Neural cell (in vitro differentiated cells): ENCODE measurements at regions not wholly inside any gene's neighbourhood (a gene's known extent, or its start where the extent isn't known, plus 50 kb on each side); places are given as distances from the start of the nearest gene placed in this dataset.

ENCODE experiments used
- H2AFZ ChIP-seq: fragments of 200-600, 300-800 bp; sonication (generic), shearing (Covaris generic); 2 replicates; pipeline ENCODE4 v1.6.0; 2014; ENCODE audit warnings: low read depth, mild to moderate bottlenecking, antibody characterized with exemption, low read length, moderate library complexity
- H3F3A ChIP-seq: fragments of 200-600 bp; shearing (Covaris generic); 2 replicates; pipeline ENCODE4 v1.6.1; 2016; ENCODE audit warnings: mild to moderate bottlenecking, moderate library complexity, mixed read lengths, antibody characterized with exemption, low read length; ENCODE audit not compliant: insufficient read depth, poor library complexity, severe bottlenecking
- H3K27ac ChIP-seq: fragments of 200-600, 300-800 bp; sonication (generic), shearing (Covaris generic); 2 replicates; pipeline ENCODE4 v1.5.1; 2014; ENCODE audit warnings: mild to moderate bottlenecking, low read length, moderate library complexity
- H3K27me3 ChIP-seq: fragments of 300-800, 200-600 bp; sonication (generic), shearing (Covaris generic); 2 replicates; pipeline ENCODE4 v1.6.0; 2014; ENCODE audit warnings: mild to moderate bottlenecking, low read depth, low read length, moderate library complexity; ENCODE audit not compliant: insufficient read depth
- H3K36me3 ChIP-seq: fragments of 300-800, 200-600 bp; sonication (generic), shearing (Covaris generic); 2 replicates; pipeline ENCODE4 v1.5.1; 2014; ENCODE audit warnings: mild to moderate bottlenecking, antibody characterized with exemption, low read length, moderate library complexity; ENCODE audit not compliant: insufficient read depth
- H3K4me2 ChIP-seq: fragments of 300-800, 200-600 bp; sonication (generic), shearing (Covaris generic); 2 replicates; pipeline ENCODE4 v1.6.0; 2014; ENCODE audit warnings: mild to moderate bottlenecking, low read length
- H3K4me3 ChIP-seq: fragments of 300-800, 200-600 bp; sonication (generic), shearing (Covaris generic); 2 replicates; pipeline ENCODE4 v1.5.1; 2014; ENCODE audit warnings: mild to moderate bottlenecking, low read length, moderate library complexity
- H3K79me2 ChIP-seq: fragments of 200-600 bp; shearing (Covaris generic); replicated peaks from 2 replicates; pipeline ENCODE4 v1.6.0; 2014; ENCODE audit warnings: mild to moderate bottlenecking, low read length, moderate library complexity; ENCODE audit not compliant: insufficient read depth
- H3K9ac ChIP-seq: fragments of 300-800, 200-600 bp; sonication (generic), shearing (Covaris generic); 2 replicates; pipeline ENCODE4 v1.6.1; 2016; ENCODE audit warnings: mild to moderate bottlenecking, low read length, mixed read lengths
- H3K9me2 ChIP-seq: fragments of 200-600 bp; shearing (Covaris generic); 2 replicates; pipeline ENCODE4 v1.6.1; 2016; ENCODE audit warnings: mild to moderate bottlenecking, low read length, mixed read lengths; ENCODE audit not compliant: insufficient read depth
- H3K9me3 ChIP-seq: fragments of 200-600, 300-800 bp; sonication (generic), shearing (Covaris generic); 2 replicates; pipeline ENCODE4 v1.6.1; 2016; ENCODE audit warnings: mild to moderate bottlenecking, mixed run types, low read length, moderate library complexity, mixed read lengths
- H4K20me1 ChIP-seq: fragments of 200-600 bp; shearing (Covaris generic); 2 replicates; pipeline ENCODE4 v1.6.1; 2016; ENCODE audit warnings: mild to moderate bottlenecking, mixed run types; ENCODE audit not compliant: insufficient read depth
- CTCF ChIP-seq: fragments of 450-650 bp; IDR thresholded peaks from 2 replicates; pipeline ENCODE4 v1.5.1; 2014; ENCODE audit warnings: antibody characterized with exemption, mild to moderate bottlenecking, moderate library complexity; ENCODE audit not compliant: poor library complexity, severe bottlenecking
- EP300 ChIP-seq: fragments of 450-650 bp; conservative IDR thresholded peaks from 2 replicates; pipeline ENCODE4 v1.6.1; 2014; ENCODE audit warnings: antibody characterized with exemption, mild to moderate bottlenecking, moderate library complexity; ENCODE audit not compliant: poor library complexity, severe bottlenecking
- EZH2 ChIP-seq: fragments of 200-600, 300-800 bp; shearing (Covaris generic), sonication (generic); IDR thresholded peaks from 2 replicates; pipeline ENCODE4 v1.6.1; 2014; ENCODE audit warnings: antibody characterized with exemption, low read length, borderline replicate concordance, mild to moderate bottlenecking; ENCODE audit not compliant: insufficient read depth, poor library complexity, severe bottlenecking
- MXI1 ChIP-seq: fragments of 450-650 bp; conservative IDR thresholded peaks from 2 replicates; pipeline ENCODE4 v1.6.1; 2014; ENCODE audit warnings: antibody characterized with exemption, mild to moderate bottlenecking; ENCODE audit not compliant: poor library complexity, severe bottlenecking
- POLR2AphosphoS5 ChIP-seq: IDR thresholded peaks from 2 replicates; pipeline ENCODE4 v1.6.1; 2012
- RAD21 ChIP-seq: fragments of 450-650 bp; conservative IDR thresholded peaks from 2 replicates; pipeline ENCODE4 v1.6.1; 2014; ENCODE audit warnings: antibody characterized with exemption, mild to moderate bottlenecking, moderate library complexity
- REST ChIP-seq: IDR thresholded peaks from 2 replicates; pipeline ENCODE4 v1.6.1; 2012; ENCODE audit warnings: borderline replicate concordance
- SMC3 ChIP-seq: fragments of 450-650 bp; conservative IDR thresholded peaks from 2 replicates; pipeline ENCODE4 v1.6.1; 2014; ENCODE audit warnings: antibody characterized with exemption, mild to moderate bottlenecking, moderate library complexity; ENCODE audit not compliant: poor library complexity
- TAF1 ChIP-seq: IDR thresholded peaks from 2 replicates; pipeline ENCODE4 v1.6.1; 2012; ENCODE audit warnings: low read depth

GRCh38 chr7:130881799-130882141 lies 147.8 kb upstream of the KLF14 start:
- H3K27ac ChIP-seq, result no peak overlapping the region
- no peak overlapping the region for H3K4me2 ChIP-seq
- no peaks in the 10 kb centered on the region for H3K27me3 ChIP-seq
- no peak overlapping the region for H3K9ac ChIP-seq
- no peak for TF ChIP-seq CTCF
- TF ChIP-seq SMC3, result no peak
- no peak for TF ChIP-seq POLR2AphosphoS5
- no peak for TF ChIP-seq TAF1
- TF ChIP-seq REST, result no peak
- no peak for TF ChIP-seq MXI1
- TF ChIP-seq EZH2, result no peak
- no peak for TF ChIP-seq RAD21
- TF ChIP-seq EP300, result no peak
- no peaks in the 10 kb centered on the region for H3F3A ChIP-seq
- H3K9me2 ChIP-seq, result no peaks in the 10 kb centered on the region
- H3K36me3 ChIP-seq, result no peaks in the 10 kb centered on the region
- H3K9me3 ChIP-seq, result no peaks in the 10 kb centered on the region
- no peaks in the 10 kb centered on the region for H3K79me2 ChIP-seq
- no peaks in the 10 kb centered on the region for H4K20me1 ChIP-seq
- H3K4me3 ChIP-seq, result no peak overlapping the region
- no peak overlapping the region for H2AFZ ChIP-seq

- TF ChIP-seq RAD21, result no peak
- no peak for TF ChIP-seq EP300
- TF ChIP-seq EZH2, result no peak
- TF ChIP-seq MXI1, result no peak
- no peak for TF ChIP-seq SMC3
- no peak for TF ChIP-seq TAF1
- TF ChIP-seq POLR2AphosphoS5, result no peak
- no peak for TF ChIP-seq REST
- no peak for TF ChIP-seq CTCF
- Histone ChIP-seq H2AFZ (no peak overlapping the region), H3K27me3 (no peaks in the 10 kb centered on the region), H3K4me3 (no peak overlapping the region), H3K9me3 (no peaks in the 10 kb centered on the region), H3K9ac (no peak overlapping the region), H4K20me1 (no peaks in the 10 kb centered on the region), H3K79me2 (no peaks in the 10 kb centered on the region), H3K4me2 (no peak overlapping the region), H3F3A (no peaks in the 10 kb centered on the region), H3K9me2 (no peaks in the 10 kb centered on the region), H3K27ac (no peak overlapping the region), H3K36me3 (no peaks in the 10 kb centered on the region)
Measured at GRCh38 chr7:130882396-130882795, 148.4 kb upstream of the KLF14 start.
